SHP77 treated with DMSO at 0.1 percent for 48 hours (cell line): ENCODE measurements at regions not wholly inside any gene's neighbourhood (a gene's known extent, or its start where the extent isn't known, plus 50 kb on each side); places are given as distances from the start of the nearest gene placed in this dataset.

Source experiments
- DNase-seq: peaks from one replicate; lab custom pipeline; 2025; lab: John Stamatoyannopoulos, UW

DNA sequence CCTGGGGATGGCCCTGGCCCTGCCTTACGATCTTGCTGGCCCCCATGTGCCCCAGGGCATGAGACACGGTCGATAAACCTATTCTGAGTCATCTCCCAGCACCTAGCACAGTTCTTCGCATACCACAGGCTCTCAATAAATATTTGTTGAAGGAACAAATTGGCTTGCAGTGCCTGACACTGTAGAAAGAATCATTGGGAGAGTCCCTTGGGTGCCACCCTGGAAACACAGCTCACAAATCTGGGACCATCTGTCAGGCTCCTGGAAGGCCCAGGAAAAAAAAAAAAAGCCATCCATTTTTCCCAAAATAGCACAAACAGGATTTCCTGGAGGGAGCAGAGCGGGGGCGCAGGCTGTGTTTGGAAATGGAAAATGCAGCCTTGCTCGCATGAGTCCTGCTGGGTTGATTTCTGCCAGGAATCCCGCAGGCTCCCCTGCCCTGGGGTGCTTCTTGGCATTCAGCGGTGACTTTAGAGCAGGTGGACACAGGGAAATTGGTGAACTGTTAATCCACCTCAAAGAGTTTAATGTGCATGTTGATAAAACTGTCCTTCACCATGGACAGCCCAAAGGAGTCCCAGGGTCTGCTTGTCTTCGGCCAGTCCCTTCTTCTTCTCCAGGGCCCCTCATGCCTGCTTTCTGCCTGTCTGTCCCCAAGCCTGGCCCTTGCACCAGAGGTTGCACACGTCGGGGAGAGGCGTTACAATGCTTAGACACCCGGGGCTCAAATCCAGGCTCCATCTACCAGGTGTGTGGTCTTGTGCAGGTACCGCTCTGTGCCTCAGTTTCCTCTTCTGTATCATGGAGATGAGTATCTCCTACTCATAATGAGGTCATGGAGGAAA, 106.1 kb upstream of the RFLNA start:
- no peak for DNase-seq

DNA sequence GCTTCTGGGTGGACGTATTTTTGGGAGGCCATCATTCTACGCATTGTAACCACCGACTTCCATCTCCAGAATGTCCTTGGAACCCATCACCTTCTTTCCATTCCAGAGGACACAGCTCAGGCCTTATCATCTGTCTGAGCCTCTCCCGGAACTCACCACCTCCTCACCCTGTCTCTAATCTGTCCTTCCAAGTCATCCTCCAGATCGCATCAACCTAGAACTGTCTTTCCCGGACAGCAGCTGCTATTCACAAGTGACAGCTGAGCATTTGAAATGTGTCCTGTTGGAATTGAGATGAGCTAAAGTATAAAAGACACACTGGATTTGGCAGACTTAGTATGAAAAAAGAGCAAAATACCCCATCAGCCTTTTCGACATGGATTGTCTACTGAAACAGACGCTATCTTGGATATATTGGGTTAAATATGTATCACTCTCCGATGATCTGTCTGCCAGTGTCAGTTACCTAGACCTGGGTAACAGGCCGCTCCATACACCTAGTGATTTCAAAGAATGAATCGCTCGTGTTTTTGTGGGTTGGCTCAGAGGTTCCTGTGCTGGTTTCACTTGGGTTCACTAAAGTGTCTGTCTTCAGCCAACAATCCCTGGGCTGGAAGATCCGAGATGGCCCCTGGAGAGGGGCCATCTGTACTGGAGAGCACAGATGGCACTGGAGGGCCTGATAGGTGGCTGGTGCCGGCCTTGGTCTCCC, 104.4 kb upstream of the RFLNA start:
- DNase-seq, result no peak

DNA sequence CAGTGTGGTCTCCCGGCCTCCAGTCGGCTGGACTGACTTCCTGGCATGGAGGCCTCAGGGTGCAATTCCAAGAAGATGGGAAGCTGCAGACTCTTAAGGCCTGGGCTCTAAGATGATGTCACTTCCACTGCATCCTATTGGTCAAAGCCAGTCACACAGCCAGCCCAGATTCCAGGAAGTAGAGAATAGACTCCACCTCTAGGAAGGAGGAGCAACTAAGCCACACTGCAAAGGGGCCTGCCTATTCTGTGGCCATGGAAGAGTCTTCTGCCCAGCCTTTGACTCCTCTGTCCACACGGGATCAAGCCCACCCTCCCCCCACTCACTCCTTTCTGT, 103.9 kb upstream of the RFLNA start:
- DNase-seq, result no peak

DNA sequence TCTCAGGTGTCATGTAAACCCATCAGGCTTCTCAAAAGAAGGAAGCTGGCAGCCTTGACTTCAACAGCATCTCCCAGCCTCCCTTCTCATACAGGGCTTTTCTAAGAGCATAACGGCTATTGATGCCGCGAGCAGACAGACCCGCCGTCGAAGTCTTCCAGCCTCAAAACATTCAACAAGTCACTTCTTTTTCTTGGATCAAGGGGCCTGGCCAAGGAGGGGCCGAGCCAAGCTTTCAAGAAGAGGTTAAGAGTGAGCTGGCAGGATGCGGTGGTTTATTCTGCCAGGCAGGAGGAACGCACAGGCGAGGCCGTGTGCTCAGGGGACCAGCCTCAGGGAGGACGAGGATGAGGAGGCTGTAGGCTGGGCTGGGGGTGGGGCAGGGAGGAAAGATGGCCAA, 102.9 kb upstream of the RFLNA start:
- no peak for DNase-seq

DNA sequence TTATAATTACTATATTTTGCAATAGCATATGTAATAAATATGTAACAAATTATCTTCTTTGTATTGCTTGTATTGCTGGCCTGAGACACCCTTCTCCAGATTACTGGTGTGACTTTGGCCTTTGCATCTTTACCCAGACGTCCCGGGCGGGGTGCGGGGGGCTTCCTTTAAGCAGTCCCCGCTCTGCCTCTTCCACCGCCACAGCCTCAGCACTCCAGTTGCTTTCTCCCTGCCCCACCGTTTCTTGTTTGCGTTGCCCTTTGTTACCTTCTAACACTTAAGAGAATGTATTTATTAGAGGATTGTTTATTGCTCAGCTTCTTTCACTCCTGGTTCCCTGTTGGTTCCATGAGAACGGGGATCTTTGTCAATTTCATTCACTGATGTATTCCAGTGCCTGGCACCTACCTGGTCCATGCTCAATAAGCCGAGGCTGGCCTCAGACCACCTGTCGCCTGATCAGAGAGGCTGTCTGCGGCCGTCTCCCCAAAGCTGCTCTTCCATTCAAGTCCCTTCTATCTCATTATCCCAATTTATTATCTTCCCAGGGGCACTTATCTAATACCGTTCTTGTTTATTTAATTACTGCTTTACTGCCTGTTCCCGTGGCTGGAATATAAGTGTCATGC, 100.5 kb upstream of the RFLNA start:
- no peak for DNase-seq

DNA sequence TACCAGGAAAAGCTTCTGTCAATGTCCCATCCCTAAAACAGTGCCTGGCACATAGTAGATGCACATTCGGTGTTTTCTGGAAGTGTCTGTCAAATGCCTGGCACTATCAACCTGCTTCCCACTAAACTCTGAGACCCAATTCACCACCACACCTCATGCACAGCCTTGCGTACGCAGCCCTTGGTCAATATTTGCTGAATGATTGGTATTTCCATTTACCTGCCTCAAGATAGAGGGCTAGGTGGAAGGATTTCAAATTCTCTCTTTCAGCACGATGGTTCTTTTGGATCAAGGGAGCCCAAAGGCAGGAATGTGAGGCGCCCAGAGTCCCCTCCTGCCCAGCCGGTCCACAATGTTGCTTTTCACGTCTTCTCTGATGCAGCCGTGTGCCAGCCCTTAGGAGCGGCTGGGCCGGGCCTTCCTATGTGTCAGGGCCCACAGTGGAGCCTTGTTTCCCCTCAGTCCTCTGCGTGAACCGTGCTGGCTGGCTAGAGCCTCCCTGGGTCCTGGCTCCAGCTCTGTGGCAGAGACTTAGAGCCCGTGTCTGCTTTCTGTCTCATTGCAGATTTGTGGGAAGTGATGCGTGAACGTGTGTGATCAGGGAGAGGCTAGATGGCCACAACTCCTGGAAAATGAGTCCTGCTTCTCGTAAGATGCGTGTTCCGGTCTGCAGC, 99.9 kb upstream of the RFLNA start:
- DNase-seq, result no peak

DNA sequence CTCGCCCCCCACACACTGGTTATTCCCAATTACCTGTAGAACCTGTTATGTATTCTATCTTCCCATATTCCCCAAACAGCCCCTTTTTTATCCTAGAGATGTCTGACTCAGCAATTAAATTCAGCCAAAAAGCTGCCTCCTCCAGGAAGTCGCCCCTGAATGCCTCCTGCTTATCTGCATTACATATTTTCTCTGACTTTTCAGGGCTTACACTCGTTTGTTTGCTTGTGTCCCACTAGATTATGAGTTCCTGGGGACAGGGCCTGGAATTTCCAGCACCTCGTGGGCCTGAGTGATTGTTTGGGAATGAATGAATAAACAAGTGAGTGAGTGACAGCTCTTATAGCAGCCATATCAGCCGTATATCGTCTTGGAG, 99.3 kb upstream of the RFLNA start:
- no peak for DNase-seq

DNA sequence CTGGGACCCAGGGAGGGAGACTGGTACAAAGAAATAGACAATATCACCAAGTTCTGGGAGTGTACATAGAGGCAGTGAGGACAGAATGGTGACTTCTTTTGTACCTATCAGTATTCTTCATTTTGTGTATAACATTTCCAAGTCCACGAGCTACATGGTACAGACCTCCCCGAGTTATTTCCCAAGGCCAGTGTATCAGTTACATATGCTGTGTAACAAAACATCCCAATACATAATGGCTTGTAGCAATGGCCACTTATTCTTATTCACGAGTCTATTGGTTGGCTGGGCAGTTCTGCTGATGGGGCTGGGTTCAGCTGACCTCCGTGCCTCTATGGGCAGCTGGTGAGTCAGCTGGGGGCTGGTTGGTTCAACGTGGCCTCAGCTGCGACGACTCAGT, 98.7 kb upstream of the RFLNA start:
- no peak for DNase-seq

DNA sequence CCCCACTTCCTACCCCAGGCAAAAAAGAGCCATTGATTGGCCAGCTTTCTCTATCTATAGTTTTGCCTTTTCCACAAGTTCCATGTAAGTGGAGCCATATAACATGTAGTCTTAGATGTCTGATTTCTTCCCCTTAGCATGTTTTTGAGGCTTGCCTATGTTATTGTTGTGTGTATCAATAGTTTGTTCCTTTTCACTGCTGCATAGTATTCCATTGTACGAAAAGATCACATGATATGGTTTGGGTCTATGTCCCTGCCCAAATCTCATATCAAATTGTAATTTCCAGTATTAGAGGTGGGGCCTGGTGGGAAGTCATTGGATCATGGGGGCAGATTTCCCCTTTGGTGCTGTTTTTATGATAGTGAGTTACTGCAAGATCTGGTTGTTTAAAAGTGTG, 93.6 kb upstream of the RFLNA start:
- no peak for DNase-seq

DNA sequence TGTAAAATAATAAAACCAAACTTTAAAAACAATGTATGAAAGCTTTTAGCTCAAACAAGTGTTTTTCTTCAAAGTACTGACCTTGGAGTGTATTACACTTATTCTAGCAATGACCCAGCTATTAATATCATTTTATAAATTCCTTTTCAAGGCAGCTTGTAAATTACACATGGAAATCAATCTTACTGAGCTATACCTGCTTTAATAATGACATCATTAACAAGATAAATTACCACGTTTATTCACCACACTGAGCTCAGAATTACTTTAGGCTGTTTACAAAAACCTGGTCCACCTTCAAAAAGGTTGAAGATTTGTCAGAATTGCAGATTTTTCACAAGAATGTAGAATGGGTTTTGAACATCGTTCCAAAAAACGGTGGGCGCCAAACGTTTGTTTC, 91.7 kb upstream of the RFLNA start:
- no peak for DNase-seq

DNA sequence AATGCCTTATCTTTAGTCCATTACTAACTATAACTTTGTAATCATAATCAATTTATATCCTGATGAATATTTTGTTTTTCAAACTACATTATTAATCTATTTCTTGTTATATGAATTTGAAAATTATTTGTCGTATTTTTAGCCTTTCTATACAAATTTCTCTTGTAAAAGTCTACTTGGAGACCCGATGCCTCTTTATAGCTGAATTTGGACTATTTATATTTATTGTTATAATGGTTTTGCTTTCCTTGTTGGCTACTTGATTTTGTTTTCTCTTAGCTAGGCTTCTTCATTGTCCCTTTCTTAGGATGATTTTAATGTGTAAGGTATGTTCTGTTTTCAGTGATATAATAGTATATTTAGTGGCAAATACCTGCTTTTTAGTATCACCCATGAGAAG, 89.5 kb upstream of the RFLNA start:
- no peak for DNase-seq

DNA sequence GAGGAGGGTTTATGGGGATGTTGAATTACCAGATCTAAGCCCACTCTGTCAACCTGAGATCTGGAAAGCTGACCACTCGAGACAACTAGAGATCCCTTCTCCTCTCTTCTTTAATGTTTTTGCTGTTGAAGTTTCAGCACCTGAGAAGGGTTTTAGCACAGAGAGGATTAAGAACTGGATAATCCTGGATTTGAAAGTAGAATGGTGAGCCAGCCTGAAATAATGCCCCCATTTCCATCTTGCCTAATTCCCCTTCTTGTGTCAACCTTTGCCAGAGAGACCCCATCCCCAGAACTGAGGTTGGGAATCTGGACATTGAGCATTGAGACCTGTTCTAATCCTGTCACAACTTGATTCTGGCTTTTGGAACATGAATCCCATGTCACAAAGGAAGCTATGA, 87.8 kb upstream of the RFLNA start:
- no peak for DNase-seq

DNA sequence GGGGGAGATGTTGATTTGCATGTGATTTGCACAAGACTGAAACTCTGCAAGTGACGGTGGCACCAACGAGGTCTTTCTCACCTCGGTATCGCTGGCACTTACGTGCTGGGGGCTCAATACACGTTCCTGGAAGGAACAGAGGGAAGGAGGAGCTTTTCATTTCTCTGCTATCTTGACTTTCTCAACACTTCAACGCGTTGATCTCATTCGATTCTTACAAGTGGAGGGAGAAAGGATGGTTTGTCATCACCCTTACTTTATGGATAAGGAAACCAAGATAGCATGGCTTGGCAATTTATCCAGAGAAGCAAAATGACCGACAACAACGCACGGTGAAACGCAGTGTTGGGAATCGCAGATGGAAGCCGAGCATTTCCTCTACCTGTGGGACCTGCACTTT, 87.3 kb upstream of the RFLNA start:
- no peak for DNase-seq

DNA sequence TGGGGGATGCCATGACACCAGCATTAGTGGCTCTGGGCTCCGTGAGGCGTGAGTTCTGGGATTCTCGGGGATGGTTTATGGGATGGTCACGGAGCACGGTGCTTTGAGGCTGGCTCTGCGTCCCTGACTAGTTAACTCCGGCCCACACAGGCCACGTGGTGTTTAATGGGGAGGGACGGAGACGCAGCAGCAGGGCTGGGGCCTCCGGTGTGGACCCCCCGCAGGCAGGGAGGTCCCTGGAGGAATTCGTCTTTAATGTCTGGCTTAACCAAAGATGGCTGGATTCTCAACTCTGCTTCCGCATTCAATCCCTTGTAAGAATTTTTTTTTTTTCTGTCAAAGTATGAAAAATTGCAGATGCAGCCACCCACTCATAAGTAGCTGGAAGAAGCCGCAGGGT, 86.4 kb upstream of the RFLNA start:
- no peak for DNase-seq

DNA sequence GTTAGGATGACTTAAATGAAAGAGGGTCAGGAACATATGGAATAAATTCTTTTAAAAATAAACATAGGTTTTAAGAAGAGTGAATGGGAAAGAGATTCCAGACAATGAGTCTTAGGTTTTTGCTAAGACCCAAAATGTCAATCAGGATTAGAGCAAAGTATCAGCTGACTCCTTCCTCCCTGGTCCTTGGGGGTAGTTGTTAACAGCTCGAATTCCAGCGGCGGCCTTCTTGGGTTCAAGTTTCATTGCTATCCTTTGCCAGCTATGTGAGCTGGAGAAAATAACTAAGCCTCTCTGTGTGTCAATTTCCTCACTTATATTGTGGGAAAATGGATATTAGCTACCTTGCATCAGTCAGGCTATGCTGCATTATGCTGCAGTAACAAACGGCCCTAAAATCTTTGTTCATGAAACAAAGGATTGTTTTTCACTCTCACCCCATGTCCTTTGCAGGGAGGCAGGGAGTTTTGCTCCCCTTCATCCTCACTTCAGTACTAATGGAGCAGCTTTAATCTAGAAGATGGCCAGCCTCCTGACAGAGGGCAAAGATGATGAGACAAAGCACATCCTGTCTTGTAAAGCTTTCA, 83.8 kb upstream of the RFLNA start:
- DNase-seq, result no peak

DNA sequence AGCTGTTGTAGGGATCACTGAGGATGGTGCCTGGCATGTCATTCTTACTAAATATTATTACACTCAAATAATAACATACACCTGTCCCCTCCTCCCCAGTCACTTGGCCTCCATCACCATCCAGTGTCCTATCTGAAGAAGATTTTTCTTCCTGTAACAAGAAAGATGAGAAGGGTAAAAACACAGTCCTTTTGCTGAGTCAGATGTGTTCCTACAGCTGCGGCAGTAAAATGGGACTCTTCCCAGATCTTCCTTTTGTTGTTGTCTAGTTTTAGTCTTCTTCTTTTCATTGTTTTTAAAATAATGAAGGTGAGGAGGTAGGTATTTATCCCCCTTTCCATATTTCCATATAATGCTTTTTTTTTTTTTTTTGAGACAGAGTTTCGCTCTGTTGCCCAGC, 83.1 kb upstream of the RFLNA start:
- no peak for DNase-seq

DNA sequence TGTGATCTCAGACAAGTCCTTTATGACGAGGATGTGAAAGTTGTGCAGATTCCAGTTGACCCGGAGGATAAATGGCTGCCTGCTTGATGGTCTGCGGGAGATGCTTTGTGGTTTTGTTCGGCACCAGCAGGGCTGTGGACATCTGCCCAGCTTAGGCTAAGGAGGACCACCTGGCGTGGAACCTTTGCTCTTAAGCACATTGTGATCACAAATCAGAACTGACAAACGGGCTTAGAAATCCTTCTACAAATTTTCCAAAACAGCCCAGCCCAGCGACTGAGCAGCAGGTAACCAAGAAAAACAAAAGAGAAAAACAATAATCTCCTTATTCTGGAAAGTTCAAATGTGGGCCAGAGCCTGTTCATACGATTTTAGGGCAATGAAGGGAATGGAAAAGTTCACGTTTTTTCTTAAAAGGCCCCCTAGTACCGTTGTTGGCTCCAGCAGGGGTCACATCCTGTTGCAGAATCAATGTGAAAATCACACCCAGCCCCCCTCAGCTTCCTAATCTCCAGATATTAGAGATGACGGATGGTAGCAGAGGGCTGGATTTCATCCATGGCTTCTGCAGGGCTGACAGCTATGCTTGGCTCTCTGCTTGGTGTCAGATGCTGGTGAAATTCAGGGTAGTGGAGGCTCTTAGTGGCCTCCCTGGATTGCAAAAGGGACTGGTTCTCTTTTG, 81.1 kb upstream of the RFLNA start:
- no peak for DNase-seq

DNA sequence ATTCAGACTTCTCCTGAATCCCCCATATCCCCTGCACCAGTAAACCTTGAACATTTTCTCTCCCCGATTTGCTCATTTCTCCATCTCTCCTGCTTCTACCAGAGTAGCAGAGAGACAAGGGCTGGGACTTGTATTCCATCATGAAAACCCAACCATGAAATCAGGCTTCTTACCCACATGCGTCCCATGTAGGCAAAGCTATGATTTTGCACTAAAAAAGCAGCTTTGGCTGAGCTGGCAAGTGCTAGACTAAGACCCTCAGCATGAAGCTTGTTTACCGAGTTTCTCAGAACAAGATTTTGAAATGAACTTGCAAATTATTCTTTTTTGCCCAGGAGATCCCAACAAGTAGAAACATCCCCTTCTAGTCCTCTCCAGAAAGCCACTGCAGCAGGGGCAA, 80.3 kb upstream of the RFLNA start:
- DNase-seq, result no peak

DNA sequence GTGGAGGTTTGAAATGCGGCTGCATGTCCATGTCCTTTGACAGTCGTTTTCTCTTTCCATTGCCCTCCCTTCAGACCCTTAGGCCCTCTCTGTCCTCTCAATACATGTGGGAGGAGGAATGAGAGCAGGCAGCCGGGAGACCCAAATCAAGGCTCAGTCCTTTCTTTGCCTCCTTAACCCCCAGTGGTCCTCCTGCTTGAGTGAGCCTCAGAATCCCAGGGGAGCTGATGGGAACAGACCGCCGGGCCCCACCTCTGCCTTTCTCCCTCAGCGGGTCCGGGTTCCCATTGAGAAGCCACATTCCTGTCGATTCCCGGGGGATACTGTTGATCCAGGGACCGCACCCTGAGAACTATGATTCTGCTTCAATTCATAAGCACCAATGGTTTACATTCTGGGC, 77.9 kb upstream of the RFLNA start:
- DNase-seq, result no peak

DNA sequence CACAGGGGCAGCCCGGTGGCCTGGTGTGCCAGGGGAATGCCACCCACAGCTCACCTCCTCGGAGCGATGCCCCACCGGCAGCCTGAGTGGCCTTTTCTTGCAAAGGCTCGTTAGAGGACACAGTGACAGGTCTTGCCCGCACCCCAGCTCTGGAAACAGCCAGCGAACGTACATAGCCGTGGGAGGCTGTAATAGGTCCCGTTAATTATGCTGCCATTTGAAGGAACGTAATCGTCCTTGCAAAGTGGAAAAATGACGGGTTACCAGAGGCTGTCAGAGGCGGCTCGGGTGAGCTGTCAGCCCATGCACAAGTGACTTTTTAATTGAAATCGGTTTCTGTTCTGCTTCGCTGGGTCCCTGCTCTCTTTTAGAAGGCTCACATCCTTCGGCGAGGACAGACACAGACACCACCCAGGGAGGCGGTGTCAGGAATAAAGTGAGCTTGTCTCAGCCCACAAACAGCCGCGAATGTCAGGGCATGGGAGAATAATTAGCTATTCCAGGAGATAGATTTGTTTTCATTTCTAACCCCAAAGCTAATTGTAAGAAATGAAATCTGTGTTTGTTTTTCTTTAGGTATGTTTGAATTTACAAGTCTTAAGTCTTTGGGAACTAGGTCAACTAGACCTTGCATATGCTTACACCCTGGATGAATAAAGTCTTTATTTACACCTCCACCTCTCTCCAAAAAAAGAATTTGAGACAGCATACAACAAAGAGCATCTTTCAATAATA, 77.2 kb upstream of the RFLNA start:
- no peak for DNase-seq

DNA sequence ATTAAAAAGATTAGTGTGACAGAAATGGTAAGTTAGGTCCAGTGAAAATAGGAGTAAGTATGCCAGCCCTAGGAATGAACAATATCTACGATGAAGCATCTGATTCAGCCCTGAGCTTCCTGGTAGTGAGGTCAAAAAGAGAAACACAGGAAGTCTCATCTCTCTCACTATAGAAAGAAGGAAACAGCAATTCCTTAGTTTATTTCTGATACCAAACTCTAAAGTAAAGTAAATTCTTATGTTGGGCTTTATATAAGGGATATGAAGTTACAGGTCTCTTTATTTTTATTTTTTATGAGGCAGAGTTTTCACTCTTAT, 76.7 kb upstream of the RFLNA start:
- DNase-seq, result no peak
